ENCODE measurements at regions not wholly inside any gene's neighbourhood (a gene's known extent, or its start where the extent isn't known, plus 50 kb on each side); places are given as distances from the start of the nearest gene placed in this dataset.
"Not testable (repeated sequence)": the region's sequence is repeated elsewhere in the genome, so short reads cannot be mapped to it uniquely, and the experiment has no call there.

GRCh38 chr7:56493196-56493595 lies 377.0 kb upstream of the NUPR2 start:
- in situ Hi-C loops (cut with HindIII; ENCODE audit: low pct_unique_long_range_greater_than_20kb, low sequenced_read_pairs): no loop called here
- no peak for TF ChIP-seq JUND (IDR thresholded peaks at IDR 0.05; ENCODE audit: low read depth)
- no peak for DNase-seq (ENCODE audit: low read depth in 1 of 2, low spot score in 1 of 2)

GRCh38 chr7:56491636-56492425 lies 375.6 kb upstream of the NUPR2 start:
- TF ChIP-seq JUND (IDR thresholded peaks at IDR 0.05; ENCODE audit: low read depth): no peak
- no peak for DNase-seq (ENCODE audit: low read depth in 1 of 2, low spot score in 1 of 2)
- in situ Hi-C loops (cut with HindIII; ENCODE audit: low pct_unique_long_range_greater_than_20kb, low sequenced_read_pairs): no loop called here

DNA sequence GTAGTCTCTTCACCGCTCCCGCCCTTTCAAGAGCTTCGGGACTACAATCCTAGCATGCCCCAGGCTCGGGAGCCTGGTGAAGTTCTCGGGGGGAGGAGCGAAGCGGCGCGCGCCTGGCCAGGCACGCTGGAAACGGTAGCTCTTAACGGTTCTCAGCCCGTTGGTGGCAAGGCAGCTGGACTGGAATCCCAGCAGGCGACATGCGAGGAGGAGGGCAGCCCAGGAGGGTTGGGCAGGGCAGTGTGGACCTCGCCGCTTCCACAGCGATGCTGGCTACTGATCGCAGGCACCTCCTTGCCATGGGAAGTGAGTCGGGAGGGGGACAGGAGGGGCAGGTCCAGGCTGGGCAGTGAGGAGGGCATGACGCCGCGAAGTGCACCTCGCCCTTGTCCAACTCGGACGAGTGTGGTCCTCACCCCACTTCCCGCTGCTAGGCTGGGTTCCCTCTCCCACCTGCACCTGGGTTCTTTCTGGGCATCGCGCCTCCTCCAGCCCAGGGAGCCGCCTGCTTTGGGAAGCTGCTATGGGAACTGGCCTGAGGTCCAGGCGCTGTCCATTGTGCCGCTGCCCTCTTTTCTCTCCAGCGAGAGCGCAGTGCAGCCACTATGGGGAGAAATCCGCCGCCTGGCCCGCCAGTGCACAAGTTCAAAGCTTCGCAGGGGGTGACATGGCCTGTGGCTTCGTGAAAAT lies 367.8 kb upstream of the NUPR2 start:
- TF ChIP-seq JUND (IDR thresholded peaks at IDR 0.05; ENCODE audit: low read depth): no peak
- no peak for DNase-seq (ENCODE audit: low read depth in 1 of 2, low spot score in 1 of 2)
- in situ Hi-C loops (cut with HindIII; ENCODE audit: low pct_unique_long_range_greater_than_20kb, low sequenced_read_pairs): no loop called here

DNA sequence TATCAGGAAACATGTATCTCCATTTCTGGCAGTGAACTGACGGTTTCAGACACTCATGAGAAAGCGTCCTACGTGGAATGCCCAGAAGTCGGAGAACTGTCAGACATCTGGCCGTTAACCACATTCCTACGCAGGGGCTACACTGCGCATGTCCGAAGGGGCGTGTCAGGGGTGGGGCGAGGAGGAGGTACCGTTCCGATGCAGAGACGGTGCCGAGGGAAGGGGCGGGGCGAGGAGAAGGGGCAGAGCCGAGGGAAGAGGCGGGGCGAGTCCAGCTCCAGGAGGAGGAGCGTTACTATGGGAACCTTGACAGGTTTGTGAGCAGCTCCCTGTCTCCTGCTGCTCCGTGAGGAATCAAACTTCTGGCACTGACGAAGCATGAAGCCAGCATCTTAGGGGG lies 366.9 kb upstream of the NUPR2 start:
- no peak for TF ChIP-seq JUND (IDR thresholded peaks at IDR 0.05; ENCODE audit: low read depth)
- in situ Hi-C loops (cut with HindIII; ENCODE audit: low pct_unique_long_range_greater_than_20kb, low sequenced_read_pairs): no loop called here
- peak; percentile 19 to 80 for DNase-seq (ENCODE audit: low read depth in 1 of 2, low spot score in 1 of 2)

- in situ Hi-C loops (cut with HindIII; ENCODE audit: low pct_unique_long_range_greater_than_20kb, low sequenced_read_pairs): no loop called here
- TF ChIP-seq JUND (IDR thresholded peaks at IDR 0.05; ENCODE audit: low read depth): no peak
- no peak for DNase-seq (ENCODE audit: low read depth in 1 of 2, low spot score in 1 of 2)
Measured at GRCh38 chr7:56479748-56480147, 363.5 kb upstream of the NUPR2 start.

DNA sequence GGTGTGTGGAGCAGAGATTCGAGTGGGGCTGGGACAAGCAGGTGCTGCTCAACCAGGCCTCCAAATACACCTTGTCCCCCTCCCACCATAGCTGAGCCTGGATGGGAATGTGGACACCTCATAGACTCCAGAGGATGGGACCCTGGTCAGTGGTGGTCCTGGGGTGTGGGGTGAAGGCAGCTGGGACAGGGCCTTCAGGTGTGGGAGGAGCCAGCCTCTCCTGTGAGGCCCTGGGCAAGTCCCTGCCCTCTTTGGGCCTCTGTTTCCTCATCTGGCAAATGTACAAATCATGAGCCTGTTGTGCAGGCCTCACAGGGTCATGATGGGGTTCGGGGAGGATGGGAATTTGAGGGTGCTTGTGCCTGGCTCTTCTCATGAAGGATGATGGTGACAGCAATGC lies 362.9 kb upstream of the NUPR2 start:
- DNase-seq (ENCODE audit: low read depth in 1 of 2, low spot score in 1 of 2): no peak
- no peak for TF ChIP-seq JUND (IDR thresholded peaks at IDR 0.05; ENCODE audit: low read depth)
- in situ Hi-C loops (cut with HindIII; ENCODE audit: low pct_unique_long_range_greater_than_20kb, low sequenced_read_pairs): no loop called here

DNA sequence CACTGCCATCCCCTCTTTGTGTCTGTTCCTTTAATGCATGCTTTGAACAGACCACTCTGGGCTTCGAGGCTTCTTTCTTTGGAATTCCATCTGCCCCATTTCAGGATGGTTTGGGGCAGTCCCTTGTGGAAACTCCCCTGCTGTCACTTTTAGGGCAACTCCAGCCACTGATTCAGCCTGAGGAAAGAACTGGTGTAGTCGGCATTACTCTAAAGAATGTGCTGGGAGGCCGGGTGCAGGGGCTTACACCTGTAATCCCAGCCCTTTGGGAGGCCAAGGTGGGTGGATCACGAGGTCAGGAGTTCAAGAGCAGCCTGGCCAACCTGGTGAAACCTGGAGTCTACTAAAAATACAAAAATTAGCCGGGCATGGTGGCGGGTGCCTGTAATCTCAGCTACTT lies 358.1 kb upstream of the NUPR2 start:
- in situ Hi-C loops (cut with HindIII; ENCODE audit: low pct_unique_long_range_greater_than_20kb, low sequenced_read_pairs): no loop called here
- TF ChIP-seq JUND (IDR thresholded peaks at IDR 0.05; ENCODE audit: low read depth): no peak
- no peak for DNase-seq (ENCODE audit: low read depth in 1 of 2, low spot score in 1 of 2)

GRCh38 chr7:56471811-56472210 lies 355.6 kb upstream of the NUPR2 start:
- DNase-seq (ENCODE audit: low read depth in 1 of 2, low spot score in 1 of 2): no peak
- in situ Hi-C loops (cut with HindIII; ENCODE audit: low pct_unique_long_range_greater_than_20kb, low sequenced_read_pairs): no loop called here
- no peak for TF ChIP-seq JUND (IDR thresholded peaks at IDR 0.05; ENCODE audit: low read depth)

DNA sequence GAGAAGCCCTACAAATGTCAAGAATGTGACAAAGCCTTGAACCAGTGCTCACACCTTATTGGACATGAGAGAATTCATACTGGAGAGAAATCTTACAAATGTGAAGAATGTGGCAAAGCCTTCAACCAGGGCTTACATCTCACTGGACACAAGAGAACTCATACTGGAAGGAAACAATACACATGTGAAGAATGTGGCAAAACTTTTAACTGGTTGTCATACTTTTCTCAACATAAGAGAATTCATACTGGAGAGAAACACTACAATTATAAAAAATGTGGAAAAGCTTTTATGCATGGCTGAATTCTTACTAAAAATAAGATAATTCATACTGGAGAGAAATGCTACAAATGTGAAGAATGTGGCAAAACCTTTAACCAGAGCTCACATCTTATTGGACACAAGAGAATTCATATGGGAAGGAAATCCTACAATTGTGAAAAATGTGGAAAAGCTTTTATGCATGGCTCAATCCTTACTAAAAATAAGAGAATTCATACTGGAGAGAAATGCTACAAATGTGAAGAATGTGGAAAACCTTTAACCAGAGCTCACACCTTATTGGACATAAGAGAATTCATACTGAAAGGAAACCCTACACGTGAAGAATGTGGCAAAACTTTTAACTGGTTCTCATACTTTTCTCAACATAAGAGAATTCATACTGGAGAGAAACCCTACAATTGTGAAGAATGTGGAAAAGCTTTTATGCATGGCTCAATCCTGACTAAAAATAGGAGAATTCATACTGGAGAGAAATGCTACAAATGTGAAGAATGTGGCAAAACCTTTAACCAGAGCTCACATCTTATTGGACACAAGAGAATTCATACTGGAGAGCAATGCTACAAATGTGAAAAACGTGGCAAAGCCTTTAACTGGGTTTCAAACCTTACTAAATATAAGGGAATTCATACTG lies 350.6 kb upstream of the NUPR2 start:
- in situ Hi-C loops (cut with HindIII; ENCODE audit: low pct_unique_long_range_greater_than_20kb, low sequenced_read_pairs): not testable (repeated sequence)

GRCh38 chr7:56449762-56450161 lies 333.5 kb upstream of the NUPR2 start:
- DNase-seq (ENCODE audit: low read depth in 1 of 2, low spot score in 1 of 2): no peak
- in situ Hi-C loops (cut with HindIII; ENCODE audit: low pct_unique_long_range_greater_than_20kb, low sequenced_read_pairs): no loop called here
- TF ChIP-seq JUND (IDR thresholded peaks at IDR 0.05; ENCODE audit: low read depth): no peak

More for the DNA sequence above, 350.6 kb upstream of the NUPR2 start:
- not testable (repeated sequence) for DNase-seq (ENCODE audit: low read depth in 1 of 2, low spot score in 1 of 2)

DNA sequence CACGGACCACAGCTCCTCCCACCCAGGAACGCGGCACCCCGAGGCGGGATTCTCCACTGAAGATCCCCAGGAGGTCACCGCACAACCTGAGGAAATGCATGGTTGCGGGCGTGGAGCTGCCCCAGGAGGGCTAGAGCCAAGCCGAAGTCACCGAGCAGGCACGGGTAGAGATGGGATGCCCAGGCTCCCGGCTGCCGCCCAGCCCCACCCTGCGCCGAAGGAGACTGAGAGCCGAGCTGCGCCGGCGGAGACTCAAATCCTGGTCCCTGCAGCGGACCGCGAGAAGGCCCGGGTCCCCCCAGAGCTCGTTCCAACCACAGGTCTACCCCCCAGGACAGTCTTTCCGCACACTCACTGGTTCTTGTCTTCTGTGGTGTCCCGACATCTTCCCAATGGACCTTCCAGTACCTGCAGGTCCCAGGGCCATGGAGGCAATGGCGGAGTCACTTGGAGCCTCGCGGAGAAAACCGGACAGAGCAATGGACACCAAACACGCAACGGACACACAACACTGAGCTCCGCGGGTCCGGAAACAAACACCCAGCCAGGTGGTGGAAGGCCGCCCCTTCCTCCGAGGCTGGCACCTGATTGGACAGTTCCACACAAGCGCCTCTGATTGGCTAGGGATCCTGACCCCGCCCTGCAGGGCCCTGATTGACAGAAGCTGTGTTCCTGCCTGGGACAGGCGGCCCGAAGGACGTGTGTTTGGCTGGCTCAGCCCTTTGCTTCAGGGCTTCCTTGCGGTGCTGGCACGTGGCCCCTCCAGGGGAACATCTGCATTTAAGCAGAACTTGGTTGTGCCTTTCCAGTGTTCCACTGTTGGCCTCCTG lies 331.9 kb upstream of the NUPR2 start:
- in situ Hi-C loops (cut with HindIII; ENCODE audit: low pct_unique_long_range_greater_than_20kb, low sequenced_read_pairs): no loop called here
- peak in 1 of 2 experiments; percentile 56 for DNase-seq (ENCODE audit: low read depth in 1 of 2, low spot score in 1 of 2)
- no peak for TF ChIP-seq JUND (IDR thresholded peaks at IDR 0.05; ENCODE audit: low read depth)

GRCh38 chr7:56420528-56420927 lies 304.3 kb upstream of the NUPR2 start:
- DNase-seq (ENCODE audit: low read depth in 1 of 2, low spot score in 1 of 2); in situ Hi-C loops (cut with HindIII; ENCODE audit: low pct_unique_long_range_greater_than_20kb, low sequenced_read_pairs): not testable (repeated sequence)
